AG10803 (cell line): ENCODE measurements at regions not wholly inside any gene's neighbourhood (a gene's known extent, or its start where the extent isn't known, plus 50 kb on each side); places are given as distances from the start of the nearest gene placed in this dataset.

Experiments used
- DNase-seq: peaks from one replicate; pipeline ENCODE4 v3.0.0; 2010; ENCODE audit warnings: low read depth
- H3K4me3 ChIP-seq: 2 replicates; pipeline ENCODE4 v1.5.1; 2011; ENCODE audit warnings: mild to moderate bottlenecking, low read length, control low read depth
- CTCF ChIP-seq: conservative IDR thresholded peaks from 2 replicates; pipeline ENCODE4 v1.5.1; 2011; ENCODE audit warnings: mild to moderate bottlenecking, low read length, control low read depth, inconsistent platforms

- no peak overlapping the region for H3K4me3 ChIP-seq
- TF ChIP-seq CTCF = no peak
- DNase-seq = no peak
Observed at GRCh38 chr11:88042238-88042637, 133.0 kb downstream of the RAB38 start.

- no peak for TF ChIP-seq CTCF
- no peak for DNase-seq
- no peak overlapping the region for H3K4me3 ChIP-seq
Observed at GRCh38 chr11:88041679-88042078, 133.6 kb downstream of the RAB38 start.

- no peak for TF ChIP-seq CTCF
- H3K4me3 ChIP-seq = no peak overlapping the region
- DNase-seq = no peak
Observed at GRCh38 chr11:88040148-88040496, 135.1 kb downstream of the RAB38 start.

- no peak overlapping the region for H3K4me3 ChIP-seq
- TF ChIP-seq CTCF = no peak
- DNase-seq = no peak
Observed at GRCh38 chr11:88039476-88040147, 135.6 kb downstream of the RAB38 start.

GRCh38 chr11:88038063-88038462, 137.2 kb downstream of the RAB38 start:
- no peak for TF ChIP-seq CTCF
- no peak overlapping the region for H3K4me3 ChIP-seq
- no peak for DNase-seq

- no peak for DNase-seq
- no peak for TF ChIP-seq CTCF
Observed at GRCh38 chr11:88036701-88037100, 138.5 kb downstream of the RAB38 start.

GRCh38 chr11:88035271-88035670, 140.0 kb downstream of the RAB38 start:
- no peak overlapping the region for H3K4me3 ChIP-seq
- TF ChIP-seq CTCF = no peak
- no peak for DNase-seq

More at GRCh38 chr11:88036701-88037100, 138.5 kb downstream of the RAB38 start:
- H3K4me3 ChIP-seq = no peak overlapping the region
